ENCODE measurements at regions not wholly inside any gene's neighbourhood (a gene's known extent, or its start where the extent isn't known, plus 50 kb on each side); places are given as distances from the start of the nearest gene placed in this dataset.
"Not testable (repeated sequence)": the region's sequence is repeated elsewhere in the genome, so short reads cannot be mapped to it uniquely, and the experiment has no call there.

- no peak for DNase-seq (ENCODE audit: low spot score)
Observed at GRCh38 chr16:26721290-26721689, 345.4 kb upstream of the C16orf82 start.

GRCh38 chr16:26721957-26722356, 344.8 kb upstream of the C16orf82 start:
- not testable (repeated sequence) for DNase-seq (ENCODE audit: low spot score)

- DNase-seq (ENCODE audit: low spot score) = no peak
Observed at GRCh38 chr16:26724189-26724588, 342.5 kb upstream of the C16orf82 start.

GRCh38 chr16:26727848-26728247, 338.9 kb upstream of the C16orf82 start:
- no peak for DNase-seq (ENCODE audit: low spot score)

GRCh38 chr16:26729951-26730541, 336.7 kb upstream of the C16orf82 start:
- no peak for DNase-seq (ENCODE audit: low spot score)

GRCh38 chr16:26731729-26732128, 335.0 kb upstream of the C16orf82 start:
- DNase-seq (ENCODE audit: low spot score) = no peak

- DNase-seq (ENCODE audit: low spot score) = no peak
Observed at GRCh38 chr16:26733710-26734109, 333.0 kb upstream of the C16orf82 start.

- DNase-seq (ENCODE audit: low spot score) = no peak
Observed at GRCh38 chr16:26735521-26735920, 331.2 kb upstream of the C16orf82 start.

- DNase-seq (ENCODE audit: low spot score) = no peak
Observed at GRCh38 chr16:26736084-26736483, 330.6 kb upstream of the C16orf82 start.

GRCh38 chr16:26740771-26741170, 326.0 kb upstream of the C16orf82 start:
- DNase-seq (ENCODE audit: low spot score) = no peak

- DNase-seq (ENCODE audit: low spot score) = no peak
Observed at GRCh38 chr16:26742040-26742439, 324.7 kb upstream of the C16orf82 start.

- no peak for DNase-seq (ENCODE audit: low spot score)
Observed at GRCh38 chr16:26744430-26744829, 322.3 kb upstream of the C16orf82 start.

GRCh38 chr16:26747760-26748159, 319.0 kb upstream of the C16orf82 start:
- DNase-seq (ENCODE audit: low spot score) = no peak

- no peak for DNase-seq (ENCODE audit: low spot score)
Observed at GRCh38 chr16:26749072-26749471, 317.7 kb upstream of the C16orf82 start.

- no peak for DNase-seq (ENCODE audit: low spot score)
Observed at GRCh38 chr16:26752166-26752565, 314.6 kb upstream of the C16orf82 start.

GRCh38 chr16:26756633-26757032, 310.1 kb upstream of the C16orf82 start:
- DNase-seq (ENCODE audit: low spot score) = no peak

- no peak for DNase-seq (ENCODE audit: low spot score)
Observed at GRCh38 chr16:26762594-26762993, 304.1 kb upstream of the C16orf82 start.

- no peak for DNase-seq (ENCODE audit: low spot score)
Observed at GRCh38 chr16:26765087-26765486, 301.6 kb upstream of the C16orf82 start.

- DNase-seq (ENCODE audit: low spot score) = no peak
Observed at GRCh38 chr16:26768385-26769010, 298.2 kb upstream of the C16orf82 start.

GRCh38 chr16:26770547-26770946, 296.2 kb upstream of the C16orf82 start:
- no peak for DNase-seq (ENCODE audit: low spot score)

GRCh38 chr16:26772503-26772902, 294.2 kb upstream of the C16orf82 start:
- DNase-seq (ENCODE audit: low spot score) = no peak

- DNase-seq (ENCODE audit: low spot score) = no peak
Observed at GRCh38 chr16:26777821-26778220, 288.9 kb upstream of the C16orf82 start.

- no peak for DNase-seq (ENCODE audit: low spot score)
Observed at GRCh38 chr16:26787924-26788323, 278.8 kb upstream of the C16orf82 start.

- DNase-seq (ENCODE audit: low spot score) = no peak
Observed at GRCh38 chr16:26791169-26791568, 275.6 kb upstream of the C16orf82 start.
